ENCODE measurements at regions not wholly inside any gene's neighbourhood (a gene's known extent, or its start where the extent isn't known, plus 50 kb on each side); places are given as distances from the start of the nearest gene placed in this dataset.
A peak's percentile ranks its signal among the peaks of the same experiment; 100 is the strongest.

DNA sequence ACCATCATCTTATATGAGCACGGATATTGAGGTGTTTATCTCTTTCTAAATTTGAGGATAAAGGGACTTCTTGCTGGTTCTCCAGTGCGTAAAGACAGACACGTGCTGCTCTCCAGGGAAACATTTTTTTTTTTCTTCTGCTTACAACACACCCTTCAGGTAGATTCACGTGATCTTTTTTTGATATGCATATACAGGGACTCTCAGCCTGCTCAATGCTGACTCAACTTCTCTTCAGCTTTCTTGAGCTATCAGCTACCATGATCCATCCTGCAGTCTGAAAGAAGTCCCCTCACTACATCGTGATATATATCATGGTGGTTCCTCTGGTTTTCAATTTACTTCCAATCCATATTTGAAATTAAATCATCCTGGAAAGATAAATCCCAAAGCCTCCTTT, 87.1 kb upstream of the SLITRK3 start:
- DNase-seq (ENCODE audit: low spot score in 2 of 2) (no peak), FAIRE-seq (no peak)

- FAIRE-seq = no peak
- DNase-seq (ENCODE audit: low spot score in 2 of 2) = no peak
These were observed 83.3 kb upstream of the SLITRK3 start for GRCh38 chr3:165279471-165279870.

DNA sequence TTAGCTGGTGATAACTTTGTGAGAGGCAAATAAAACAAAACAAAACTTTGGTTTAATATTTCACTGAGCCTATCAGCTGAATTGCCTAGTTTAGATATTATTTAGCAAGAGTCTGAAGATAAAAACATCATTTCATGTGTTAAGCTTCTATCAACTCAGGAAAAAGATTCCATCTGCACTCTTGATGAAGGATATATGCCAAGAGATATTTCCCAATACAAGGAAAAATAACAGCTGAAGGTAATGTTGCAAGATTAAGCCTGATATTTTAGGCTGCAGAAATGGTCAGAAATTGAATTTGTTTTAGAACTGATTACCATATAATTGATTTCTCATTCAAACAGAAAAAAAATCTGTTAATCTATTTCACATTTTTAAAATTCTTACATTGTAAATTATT, 77.2 kb upstream of the SLITRK3 start:
- DNase-seq (ENCODE audit: low spot score in 2 of 2) (no peak), FAIRE-seq (no peak)

GRCh38 chr3:165259541-165260193, 63.5 kb upstream of the SLITRK3 start:
- no peak for FAIRE-seq

DNA sequence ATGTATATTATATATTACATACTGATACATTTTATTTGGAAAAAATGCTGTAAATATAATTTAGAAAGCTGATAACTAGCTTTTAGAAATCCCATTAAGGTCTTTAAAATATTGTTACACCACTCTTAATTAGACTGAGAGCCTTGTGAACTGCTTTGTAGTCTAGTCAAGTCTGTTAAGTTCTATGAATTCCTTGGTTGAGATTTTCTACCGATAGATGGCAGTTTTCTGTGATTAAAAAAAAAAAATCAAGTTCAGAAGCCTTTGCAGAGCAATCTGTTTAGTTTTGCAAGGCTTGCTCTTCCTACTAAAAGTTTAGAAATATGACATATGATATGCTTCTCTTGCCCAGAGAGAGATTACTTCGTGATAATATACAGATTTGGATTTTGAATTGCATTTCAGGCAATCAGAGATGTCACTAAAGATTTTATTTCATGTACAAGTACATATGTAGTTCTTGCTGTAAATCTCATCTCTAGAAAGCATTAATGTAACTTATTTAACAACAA, 60.4 kb upstream of the SLITRK3 start:
- DNase-seq (ENCODE audit: low spot score in 2 of 2) = no peak
- FAIRE-seq = no peak

More at GRCh38 chr3:165259541-165260193, 63.5 kb upstream of the SLITRK3 start:
- DNase-seq (ENCODE audit: low spot score in 2 of 2) = no peak

DNA sequence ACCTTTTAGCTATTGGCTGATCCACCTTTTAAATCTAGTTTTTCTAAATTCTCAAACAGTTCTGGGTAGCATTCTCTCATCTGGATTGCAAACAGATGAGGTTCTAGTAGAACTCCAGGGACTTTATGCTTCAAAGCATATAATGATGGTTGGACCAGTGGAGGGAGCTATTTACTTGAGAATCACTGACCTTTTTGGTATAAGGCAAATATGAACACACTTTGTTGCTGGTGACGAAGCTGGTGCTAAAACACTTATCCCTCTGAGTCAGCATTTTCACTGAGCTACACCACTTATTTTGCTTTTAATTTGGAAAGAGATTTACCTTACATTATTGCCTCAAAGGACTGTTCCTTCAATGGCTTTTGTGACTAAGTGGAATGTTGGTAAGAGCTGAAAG, 58.6 kb upstream of the SLITRK3 start:
- DNase-seq (ENCODE audit: low spot score in 2 of 2) (peak in 1 of 2 donors; percentile 4), FAIRE-seq (no peak)

Measured in frontal cortex (tissue), 3 donors.